RWPE1 (cell line): ENCODE measurements at regions not wholly inside any gene's neighbourhood (a gene's known extent, or its start where the extent isn't known, plus 50 kb on each side); places are given as distances from the start of the nearest gene placed in this dataset.

ENCODE experiments used
- CTCF ChIA-PET: fragments of 350-600 bp; sonication (Branson Sonifier 250); formaldehyde crosslinking; extraction: SDS; loops from one replicate; lab custom pipeline; 2021; lab: Yijun Ruan, JAX
- POLR2A ChIA-PET: fragments of 400-600 bp; formaldehyde crosslinking; extraction: SDS; loops from one replicate; lab custom pipeline; 2020; ENCODE audit warnings: antibody characterized with exemption; ENCODE audit not compliant: low non-redundant PET; lab: Yijun Ruan, JAX
- DNase-seq: peaks from one replicate; pipeline ENCODE4 v3.0.0; 2012; ENCODE audit warnings: low spot score
- H3K27ac ChIP-seq: fragments of 450-650 bp; 2 replicates; pipeline ENCODE4 v1.5.1; 2017
- CTCF ChIP-seq: fragments of 450-650 bp; conservative IDR thresholded peaks from 2 replicates; pipeline ENCODE4 v1.5.1; 2017; ENCODE audit warnings: low read depth, mild to moderate bottlenecking

GRCh38 chr5:1999794-2000193, 117.1 kb upstream of the IRX4 start:
- ChIA-PET CTCF (no interaction called here), POLR2A (no interaction called here)
- no peak overlapping the region for H3K27ac ChIP-seq
- no peak for DNase-seq
- no peak for TF ChIP-seq CTCF

GRCh38 chr5:1998716-1999317, 116.1 kb upstream of the IRX4 start:
- no peak overlapping the region for H3K27ac ChIP-seq
- ChIA-PET CTCF (no interaction called here), POLR2A (no interaction called here)
- DNase-seq: no peak
- no peak for TF ChIP-seq CTCF

- H3K27ac ChIP-seq: no peak overlapping the region
- CTCF ChIA-PET: no interaction called here
- POLR2A ChIA-PET: no interaction called here
- no peak for DNase-seq
- TF ChIP-seq CTCF: no peak
These were observed 115.6 kb upstream of the IRX4 start for GRCh38 chr5:1998348-1998669.

GRCh38 chr5:1997640-1998347, 115.1 kb upstream of the IRX4 start:
- TF ChIP-seq CTCF: no peak
- ChIA-PET POLR2A (no interaction called here), CTCF (no interaction called here)
- no peak for DNase-seq
- H3K27ac ChIP-seq: no peak overlapping the region

- no peak for TF ChIP-seq CTCF
- no peak for DNase-seq
- no peak overlapping the region for H3K27ac ChIP-seq
- ChIA-PET CTCF (interaction anchor here (0.5 kb wide), 1 partner anchor 429 kb away, joined by 3 read pairs; no protein-coding TSS in a partner anchor), POLR2A (no interaction called here)
These were observed 112.8 kb upstream of the IRX4 start for GRCh38 chr5:1995491-1995890.

- POLR2A ChIA-PET: no interaction called here
- DNase-seq: no peak
- no peak overlapping the region for H3K27ac ChIP-seq
- TF ChIP-seq CTCF: no peak
- CTCF ChIA-PET: no interaction called here
These were observed 104.7 kb upstream of the IRX4 start for GRCh38 chr5:1987471-1987870.
